G401.6 (cell line): ENCODE measurements at regions not wholly inside any gene's neighbourhood (a gene's known extent, or its start where the extent isn't known, plus 50 kb on each side); places are given as distances from the start of the nearest gene placed in this dataset.
"Not testable (repeated sequence)": the region's sequence is repeated elsewhere in the genome, so short reads cannot be mapped to it uniquely, and the experiment has no call there.

ENCODE experiments used
- FAIRE-seq: peaks from 2 replicates; lab custom pipeline; 2012; peaks lifted over from hg19 to GRCh38; lab: Jason Lieb, UNC

DNA sequence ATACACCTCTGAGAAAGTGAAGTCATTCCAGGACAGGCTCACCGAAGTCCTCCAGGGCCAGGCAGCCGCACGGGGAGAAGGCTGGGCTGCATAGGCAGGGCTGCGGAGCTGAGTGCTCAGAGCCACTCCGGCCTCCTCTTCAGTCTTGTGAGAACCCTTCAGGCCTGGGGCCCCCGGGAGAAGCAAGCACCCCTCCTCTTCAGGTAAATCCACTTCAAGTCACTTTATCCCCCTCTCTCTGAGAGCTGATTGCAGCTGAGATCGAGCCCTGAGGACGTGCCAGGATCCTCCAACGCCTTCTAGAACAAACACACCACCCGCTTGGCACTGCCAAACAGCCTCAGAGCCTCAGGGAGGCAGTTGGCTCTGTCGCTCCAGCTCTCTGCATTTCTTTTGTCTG is 1526.3 kb downstream of the BRD1 start:
- no peak for FAIRE-seq

DNA sequence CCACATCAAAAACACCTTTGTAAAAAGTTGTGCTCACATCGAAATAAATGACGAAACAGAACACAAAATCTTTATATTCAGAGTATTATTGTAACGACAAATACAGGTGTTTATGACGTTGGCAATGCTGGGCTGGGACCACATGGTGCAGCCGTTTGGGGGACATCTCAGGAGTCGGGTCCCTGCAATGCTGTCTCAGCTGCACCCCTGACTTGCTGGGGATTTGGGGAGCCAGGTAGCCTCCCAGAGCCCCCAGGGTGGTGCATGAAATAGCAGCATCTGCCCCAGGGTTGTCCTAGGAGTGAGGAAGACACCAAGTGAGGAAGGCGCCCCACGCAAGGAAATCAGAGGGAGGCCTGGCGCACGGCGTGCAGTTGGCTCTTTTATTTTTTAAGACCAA is 1526.8 kb downstream of the BRD1 start:
- no peak for FAIRE-seq

- FAIRE-seq, result no peak
These were observed 1527.9 kb downstream of the BRD1 start for GRCh38 chr22:48299801-48300200.

DNA sequence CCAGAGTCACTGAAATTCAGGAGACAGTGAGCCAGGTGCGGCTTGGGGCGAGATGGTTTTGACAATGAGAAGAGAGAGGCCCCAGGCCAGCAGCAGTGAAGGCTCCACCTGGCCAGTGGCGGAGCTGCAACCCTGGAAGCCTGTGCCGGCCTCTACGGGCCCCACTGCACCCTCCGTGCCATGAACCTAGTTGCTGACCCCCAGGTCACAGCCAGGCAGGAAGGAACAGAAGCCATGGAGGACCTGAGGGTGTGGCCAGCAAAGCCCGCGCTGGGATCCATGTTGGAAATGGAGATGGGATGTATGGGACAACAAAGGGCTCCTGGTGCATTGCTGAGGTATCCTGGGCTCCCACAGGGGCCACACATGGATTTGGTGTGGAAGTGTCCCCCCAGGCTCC is 1528.5 kb downstream of the BRD1 start:
- FAIRE-seq, result no peak

GRCh38 chr22:48297296-48297695 is 1530.4 kb downstream of the BRD1 start:
- no peak for FAIRE-seq

DNA sequence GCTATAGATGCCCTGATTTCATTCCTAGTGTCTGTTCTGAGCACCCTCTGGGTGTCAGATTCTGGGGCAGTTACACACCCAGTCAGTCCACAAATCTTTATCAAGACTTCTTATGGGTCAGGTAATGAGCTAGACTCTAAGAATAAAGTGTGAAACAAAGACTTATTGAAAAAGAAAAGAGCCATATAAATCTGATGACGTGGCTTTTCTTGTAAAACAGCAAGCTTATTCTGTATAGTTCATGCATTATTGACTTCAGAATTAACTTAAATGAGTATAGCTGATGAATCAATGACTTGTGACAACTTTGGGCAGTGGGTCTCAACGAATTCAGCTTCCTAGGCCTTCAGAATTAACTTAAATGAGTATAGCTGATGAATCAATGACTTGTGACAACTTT is 1527.5 kb downstream of the TBC1D22A start:
- not testable (repeated sequence) for FAIRE-seq

DNA sequence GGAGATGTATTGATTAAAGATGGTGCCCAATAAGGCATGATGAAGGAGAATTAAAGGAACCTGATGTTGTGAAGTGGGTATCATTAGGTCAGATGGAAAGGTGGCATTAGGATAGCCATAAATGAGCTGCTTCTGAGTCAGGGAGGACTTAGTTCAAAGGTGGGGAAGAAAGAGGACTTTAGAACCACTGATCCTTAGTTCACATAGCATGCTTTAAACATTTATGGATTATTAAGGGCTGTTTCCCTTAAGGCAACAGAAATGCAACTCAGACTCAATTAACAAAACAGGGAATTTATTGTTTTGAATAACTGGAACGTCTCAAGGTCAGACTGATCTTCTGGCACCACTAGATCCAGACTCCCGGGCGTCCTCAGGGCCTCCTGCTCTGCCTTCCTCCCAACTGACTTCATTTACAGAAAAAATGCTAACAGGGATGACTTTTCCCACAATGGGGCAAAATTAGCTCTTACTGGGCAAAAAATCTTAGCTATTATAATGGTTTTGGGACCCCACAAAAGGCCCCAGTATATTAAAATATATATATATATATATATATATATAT is 1526.0 kb downstream of the TBC1D22A start:
- FAIRE-seq, result no peak

DNA sequence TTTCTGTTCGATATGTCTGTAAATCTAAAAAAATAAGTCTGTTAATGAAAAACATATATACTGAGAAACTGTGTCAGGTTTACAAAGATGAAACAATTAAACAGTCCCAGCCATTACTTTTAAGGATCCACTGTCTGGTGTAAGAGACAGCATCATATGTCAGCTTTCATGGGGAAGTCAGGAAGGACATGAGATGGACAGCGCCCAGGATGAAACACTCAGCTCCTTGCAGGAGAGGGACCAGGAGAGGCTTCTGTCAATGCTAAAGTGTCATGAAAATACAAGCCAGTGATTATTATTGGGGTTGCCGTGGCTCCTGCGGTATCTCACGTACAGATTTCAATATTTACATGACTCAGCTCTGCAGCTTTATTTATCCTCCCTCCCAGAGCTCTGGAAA is 1524.6 kb downstream of the TBC1D22A start:
- FAIRE-seq, result no peak

DNA sequence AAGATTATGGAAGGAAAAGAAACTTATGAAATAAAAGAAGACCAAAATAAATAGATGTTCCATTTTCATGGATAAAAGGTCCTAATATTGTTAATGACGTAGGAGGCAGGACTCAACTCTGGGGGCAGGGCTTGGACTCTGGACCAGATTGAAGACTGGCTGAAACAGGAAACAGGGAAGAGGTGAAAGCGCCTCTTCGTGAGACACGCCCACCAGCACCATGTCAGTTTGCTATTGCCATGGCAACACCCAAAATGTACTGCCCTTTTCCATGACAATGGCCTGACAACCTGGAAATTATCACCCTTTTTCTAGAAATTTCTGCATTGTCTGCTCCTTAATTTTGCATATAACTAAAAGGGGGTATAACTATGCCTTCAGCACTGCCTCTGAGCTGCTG is 1522.2 kb downstream of the TBC1D22A start:
- no peak for FAIRE-seq

GRCh38 chr22:48282804-48283203 is 1520.4 kb downstream of the TBC1D22A start:
- FAIRE-seq, result no peak

GRCh38 chr22:48279461-48279756 is 1517.0 kb downstream of the TBC1D22A start:
- no peak for FAIRE-seq

DNA sequence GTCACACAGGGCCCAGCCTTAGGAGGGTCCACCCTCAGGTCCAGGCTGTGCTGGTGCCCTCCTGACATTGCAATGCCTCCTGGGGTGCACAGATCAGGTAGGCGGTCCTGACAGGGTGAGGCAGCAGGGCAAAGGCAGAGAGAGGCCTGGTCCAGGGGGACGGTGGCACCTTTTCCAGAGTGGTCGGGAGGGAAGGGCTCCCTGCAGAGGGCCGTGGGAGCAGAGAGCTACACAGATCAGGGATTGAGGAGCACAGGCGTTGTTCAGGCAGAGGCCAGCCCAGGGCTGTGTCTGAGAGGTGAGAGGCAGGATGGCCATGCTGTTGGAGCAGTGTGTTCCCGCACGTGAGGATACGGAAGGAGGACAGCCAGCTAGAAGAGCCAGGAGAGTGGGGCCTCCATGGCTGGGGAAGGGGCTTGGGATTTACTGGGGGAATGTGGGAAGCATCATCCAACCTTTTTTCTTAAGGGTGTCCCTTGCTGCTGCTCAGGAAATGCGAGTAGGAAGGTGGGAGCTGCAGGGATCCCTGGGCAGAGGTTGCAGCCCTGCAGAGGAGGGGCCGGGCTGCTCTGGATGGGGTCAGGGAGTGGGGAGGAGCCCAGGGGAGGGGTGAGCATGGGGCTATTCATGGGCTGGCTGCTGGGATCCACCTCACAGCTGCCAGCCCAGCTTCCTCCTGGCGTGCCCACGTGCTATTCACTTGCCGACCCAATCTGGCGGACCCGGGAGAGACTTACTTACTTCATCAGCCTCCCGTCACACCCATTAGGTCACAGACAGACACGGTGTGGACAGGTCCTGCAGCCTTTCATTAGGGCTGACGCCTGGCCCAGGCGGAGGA is 1516.4 kb downstream of the TBC1D22A start:
- FAIRE-seq, result no peak

DNA sequence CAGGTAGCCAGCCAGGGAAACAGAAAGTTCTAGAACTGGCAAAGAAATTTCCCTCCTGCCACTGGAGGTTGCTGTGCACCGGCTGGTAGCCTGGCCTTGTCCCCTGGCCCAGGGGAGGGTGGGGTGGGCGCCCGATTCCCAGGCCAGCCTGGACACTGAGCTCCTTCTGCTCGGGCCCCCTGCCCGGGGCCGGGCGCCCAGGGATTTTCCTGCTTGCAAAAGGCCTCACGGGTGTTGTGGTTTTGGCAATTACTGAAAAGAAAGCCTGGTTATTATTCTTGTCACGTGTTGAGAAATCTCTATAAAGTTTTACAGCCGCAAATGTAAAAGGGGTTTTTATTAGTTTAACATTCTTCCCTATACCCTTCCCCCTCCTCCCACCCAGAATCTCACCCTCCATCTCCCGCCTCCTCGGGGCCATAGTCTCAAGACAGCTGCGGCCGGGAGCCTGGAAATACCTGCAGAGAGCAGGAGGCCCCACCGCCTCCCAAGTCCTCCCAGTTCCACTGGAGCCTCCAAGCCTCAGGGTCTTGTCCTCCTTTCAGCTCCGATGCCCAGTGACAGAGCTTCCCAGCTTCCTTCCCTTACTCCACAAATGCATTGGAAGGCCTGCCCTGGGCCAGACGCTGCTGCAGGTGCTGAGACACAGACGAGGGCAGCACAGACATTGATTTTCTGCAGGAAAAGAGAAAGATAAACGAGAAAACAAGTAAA is 1515.6 kb downstream of the TBC1D22A start:
- FAIRE-seq, result no peak

DNA sequence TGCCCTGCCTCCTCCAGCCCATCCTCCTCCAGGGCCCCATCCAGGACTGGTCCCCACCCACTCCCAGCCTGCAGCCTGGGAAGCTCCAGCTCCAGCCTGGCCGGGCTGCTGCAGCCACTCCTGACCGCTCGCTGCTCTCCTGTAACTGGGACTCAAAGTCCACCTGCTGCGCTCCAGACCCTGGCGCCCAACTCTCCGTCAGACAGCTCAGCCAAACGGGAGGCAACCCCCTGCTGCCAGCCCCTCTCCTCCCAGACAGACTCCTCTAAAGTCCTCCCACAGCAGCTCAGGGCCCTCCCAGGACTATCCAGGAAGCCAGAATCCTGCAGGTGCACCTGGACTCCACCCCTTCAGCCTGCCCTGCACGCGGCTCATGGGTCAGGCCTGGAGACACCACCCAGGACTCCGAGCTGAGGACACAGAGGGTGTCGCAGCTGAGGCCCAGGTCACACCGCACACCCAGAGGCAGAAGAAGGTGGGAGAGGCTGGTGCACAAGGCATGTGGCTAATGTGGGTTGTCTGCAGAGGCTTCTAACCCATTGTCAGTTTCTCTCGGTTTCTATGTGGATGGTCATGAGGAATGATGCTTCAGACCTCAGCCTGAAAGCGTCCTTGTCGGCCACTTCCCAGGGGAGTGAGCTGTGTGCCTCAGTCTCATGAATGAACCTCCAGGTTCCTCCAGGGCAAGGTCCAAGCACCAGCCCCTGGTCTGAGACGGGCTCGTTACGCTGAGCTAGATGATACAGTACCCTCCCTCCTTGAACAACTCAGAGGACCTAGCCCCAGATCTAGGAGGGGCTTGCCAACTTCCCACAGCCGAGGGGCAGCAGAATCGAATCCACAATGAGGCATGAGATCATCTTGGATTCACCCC is 1514.8 kb downstream of the TBC1D22A start:
- no peak for FAIRE-seq

GRCh38 chr22:48275412-48275811 is 1513.0 kb downstream of the TBC1D22A start:
- no peak for FAIRE-seq

DNA sequence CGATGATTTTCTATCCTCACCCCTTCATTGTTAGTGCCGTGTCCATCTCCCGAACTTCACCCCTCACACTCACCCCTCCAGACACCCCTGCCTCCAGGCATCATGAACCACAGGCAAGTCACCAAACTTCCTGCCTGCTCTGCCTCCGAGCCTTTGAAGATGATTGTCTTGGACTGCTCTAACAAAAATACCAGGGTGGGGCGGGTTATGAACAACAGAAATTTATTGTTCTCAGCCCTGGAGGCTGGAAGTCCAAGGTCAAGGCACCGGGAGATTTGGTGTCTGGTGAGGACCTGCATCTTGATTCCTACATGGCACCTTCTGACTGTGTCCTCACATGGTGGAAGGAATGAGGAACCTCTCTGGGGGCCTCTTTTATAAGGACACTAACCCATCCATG is 1508.3 kb downstream of the TBC1D22A start:
- FAIRE-seq, result no peak

- no peak for FAIRE-seq
These were observed 1506.5 kb downstream of the TBC1D22A start for GRCh38 chr22:48268771-48269552.

DNA sequence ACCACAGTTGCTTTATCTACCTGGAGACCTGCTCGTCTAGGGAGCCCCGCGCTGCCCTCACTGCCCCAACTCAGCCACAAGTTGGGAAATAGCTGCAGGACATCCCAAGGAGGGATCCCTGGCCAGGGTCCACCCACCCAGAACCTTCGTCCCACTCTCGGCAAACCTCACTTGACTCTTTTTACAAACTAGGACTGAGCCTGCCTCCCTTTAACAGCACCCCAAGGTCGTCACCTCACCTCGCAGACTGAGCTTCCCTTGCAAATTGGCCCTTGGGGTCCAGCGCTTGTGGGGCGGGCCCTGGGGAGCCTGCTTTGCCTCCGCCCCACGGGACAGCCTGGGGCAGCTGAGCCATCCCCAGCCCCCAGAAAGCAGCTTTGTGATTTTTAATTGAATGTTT is 1505.8 kb downstream of the TBC1D22A start:
- FAIRE-seq, result no peak

- no peak for FAIRE-seq
These were observed 1505.2 kb downstream of the TBC1D22A start for GRCh38 chr22:48267681-48268080.

- no peak for FAIRE-seq
These were observed 1502.7 kb downstream of the TBC1D22A start for GRCh38 chr22:48265000-48265625.

GRCh38 chr22:48264586-48264985 is 1502.1 kb downstream of the TBC1D22A start:
- no peak for FAIRE-seq
